Peyer's patch (tissue), 4 donors: ENCODE measurements at regions not wholly inside any gene's neighbourhood (a gene's known extent, or its start where the extent isn't known, plus 50 kb on each side); places are given as distances from the start of the nearest gene placed in this dataset.

Experiments
- DNase-seq, 3 donors: peaks; one replicate each; pipeline ENCODE4 v3.0.0-alpha.2; 2017 to 2019
- H3K27ac ChIP-seq, 4 donors: fragments of 200-600 bp; sonication (generic); one replicate each; pipeline ENCODE4 v1.5.1; 2016 to 2019
- H3K27me3 ChIP-seq, 2 donors: fragments of 200-600 bp; sonication (generic); one replicate each; pipeline ENCODE4 v1.5.1; 2019
- H3K36me3 ChIP-seq, 3 donors: fragments of 200-600 bp; sonication (generic); one replicate each; pipeline ENCODE4 v1.5.1; 2016 to 2019
- H3K4me1 ChIP-seq, 4 donors: fragments of 200-600 bp; sonication (generic); one replicate each; pipeline ENCODE4 v1.5.1; 2016 to 2019
- H3K4me3 ChIP-seq, 4 donors: fragments of 200-600 bp; sonication (generic); 1 replicate in 3 of 4; 2 replicates in 1 of 4; pipeline ENCODE4 v1.5.1; 2016 to 2019; ENCODE audit warnings: mild to moderate bottlenecking in 1 of 4
- H3K9me3 ChIP-seq, 4 donors: fragments of 200-600 bp; sonication (generic); one replicate each; pipeline ENCODE4 v1.5.1; 2016 to 2019; ENCODE audit warnings: mild to moderate bottlenecking in 1 of 4
- CTCF ChIP-seq, 6 experiments: fragments of 450-650 bp in 4 of 6; fragments of 200-600 bp in 2 of 6; sonication (generic) in 1 of 6; IDR thresholded peaks; one replicate each; pipeline ENCODE4 v1.5.1; 2017 to 2019; ENCODE audit warnings: antibody characterized with exemption in 6 of 6, mild to moderate bottlenecking in 3 of 6, moderate library complexity in 1 of 6
- POLR2A ChIP-seq, 2 donors: fragments of 450-650 bp; IDR thresholded peaks; one replicate each; pipeline ENCODE4 v1.5.1; 2017; ENCODE audit warnings: antibody characterized with exemption in 2 of 2, mild to moderate bottlenecking in 2 of 2, moderate library complexity in 2 of 2

- no peak for TF ChIP-seq CTCF (IDR thresholded peaks at IDR 0.05)
- TF ChIP-seq POLR2A (IDR thresholded peaks at IDR 0.05), result no peak
Observed at GRCh38 chr11:30089921-30090320, 73.1 kb upstream of the KCNA4 start.

GRCh38 chr11:30091246-30091645 lies 74.4 kb upstream of the KCNA4 start:
- Histone ChIP-seq H3K4me1 (no peaks in the 10 kb centered on the region), H3K27ac (no peak overlapping the region), H3K4me3 (no peak overlapping the region), H3K27me3 (no peaks in the 10 kb centered on the region), H3K36me3 (no peaks in the 10 kb centered on the region), H3K9me3 (no peaks in the 10 kb centered on the region)
- no peak for DNase-seq
- TF ChIP-seq CTCF (IDR thresholded peaks at IDR 0.05) (no peak), POLR2A (IDR thresholded peaks at IDR 0.05) (no peak)

More at GRCh38 chr11:30089921-30090320, 73.1 kb upstream of the KCNA4 start:
- no peak for DNase-seq
- Histone ChIP-seq H3K4me1 (no peaks in the 10 kb centered on the region), H3K36me3 (no peaks in the 10 kb centered on the region), H3K27ac (no peak overlapping the region), H3K9me3 (no peaks in the 10 kb centered on the region), H3K4me3 (no peak overlapping the region), H3K27me3 (no peaks in the 10 kb centered on the region)

- TF ChIP-seq POLR2A (IDR thresholded peaks at IDR 0.05), result no peak
- TF ChIP-seq CTCF (IDR thresholded peaks at IDR 0.05), result no peak
- Histone ChIP-seq H3K27ac (no peak overlapping the region), H3K4me1 (no peaks in the 10 kb centered on the region), H3K36me3 (no peaks in the 10 kb centered on the region), H3K9me3 (no peaks in the 10 kb centered on the region), H3K27me3 (no peaks in the 10 kb centered on the region), H3K4me3 (no peak overlapping the region)
- DNase-seq, result no peak
Observed at GRCh38 chr11:30091737-30092136, 74.9 kb upstream of the KCNA4 start.

GRCh38 chr11:30092518-30092917 lies 75.7 kb upstream of the KCNA4 start:
- Histone ChIP-seq H3K27me3 (no peaks in the 10 kb centered on the region), H3K27ac (no peak overlapping the region), H3K36me3 (no peaks in the 10 kb centered on the region), H3K4me1 (no peaks in the 10 kb centered on the region), H3K4me3 (no peak overlapping the region), H3K9me3 (no peaks in the 10 kb centered on the region)
- no peak for DNase-seq
- TF ChIP-seq POLR2A (IDR thresholded peaks at IDR 0.05), result no peak
- TF ChIP-seq CTCF (IDR thresholded peaks at IDR 0.05), result no peak

- TF ChIP-seq POLR2A (IDR thresholded peaks at IDR 0.05), result no peak
- no peak for TF ChIP-seq CTCF (IDR thresholded peaks at IDR 0.05)
- H3K4me3 ChIP-seq, result no peak overlapping the region
- H3K9me3 ChIP-seq, result no peaks in the 10 kb centered on the region
- H3K4me1 ChIP-seq, result no peaks in the 10 kb centered on the region
- H3K27me3 ChIP-seq, result no peaks in the 10 kb centered on the region
- H3K27ac ChIP-seq, result no peak overlapping the region
- no peaks in the 10 kb centered on the region for H3K36me3 ChIP-seq
- no peak for DNase-seq
Observed at GRCh38 chr11:30100495-30100894, 83.7 kb upstream of the KCNA4 start.
